ENCODE measurements at regions not wholly inside any gene's neighbourhood (a gene's known extent, or its start where the extent isn't known, plus 50 kb on each side); places are given as distances from the start of the nearest gene placed in this dataset.

DNA sequence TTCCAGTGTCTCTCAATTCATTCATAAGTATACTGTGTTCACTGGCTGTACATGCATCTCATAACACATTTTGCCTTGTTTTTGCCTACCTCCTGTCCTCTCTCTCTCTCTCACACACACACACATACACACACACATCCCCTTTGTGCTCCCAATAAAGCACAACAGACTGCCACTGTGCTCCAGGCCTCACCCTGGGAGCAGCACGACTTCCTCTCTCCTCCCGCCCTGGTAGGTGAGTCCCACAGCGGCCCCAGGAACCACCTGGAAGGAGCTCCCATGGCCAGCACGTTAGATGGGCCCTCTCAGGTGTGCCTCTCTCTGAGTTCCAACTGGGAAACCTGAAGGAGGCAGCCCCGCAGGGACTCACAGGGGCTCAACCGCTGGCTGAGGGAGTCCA is 65.4 kb downstream of the MARCHF4 start:
- DNase-seq (ENCODE audit: extremely low spot score) = peak; percentile 57
- intact Hi-C loops (cut with DNase I) = no loop called here
- no peaks in the 10 kb centered on the region for H3K4me1 ChIP-seq
- WGBS = 49% methylated on average over 6 of the region's 6 CpGs
- TF ChIP-seq POLR2AphosphoS5 (IDR thresholded peaks at IDR 0.05) = no peak
- TF ChIP-seq, protein P1, sequence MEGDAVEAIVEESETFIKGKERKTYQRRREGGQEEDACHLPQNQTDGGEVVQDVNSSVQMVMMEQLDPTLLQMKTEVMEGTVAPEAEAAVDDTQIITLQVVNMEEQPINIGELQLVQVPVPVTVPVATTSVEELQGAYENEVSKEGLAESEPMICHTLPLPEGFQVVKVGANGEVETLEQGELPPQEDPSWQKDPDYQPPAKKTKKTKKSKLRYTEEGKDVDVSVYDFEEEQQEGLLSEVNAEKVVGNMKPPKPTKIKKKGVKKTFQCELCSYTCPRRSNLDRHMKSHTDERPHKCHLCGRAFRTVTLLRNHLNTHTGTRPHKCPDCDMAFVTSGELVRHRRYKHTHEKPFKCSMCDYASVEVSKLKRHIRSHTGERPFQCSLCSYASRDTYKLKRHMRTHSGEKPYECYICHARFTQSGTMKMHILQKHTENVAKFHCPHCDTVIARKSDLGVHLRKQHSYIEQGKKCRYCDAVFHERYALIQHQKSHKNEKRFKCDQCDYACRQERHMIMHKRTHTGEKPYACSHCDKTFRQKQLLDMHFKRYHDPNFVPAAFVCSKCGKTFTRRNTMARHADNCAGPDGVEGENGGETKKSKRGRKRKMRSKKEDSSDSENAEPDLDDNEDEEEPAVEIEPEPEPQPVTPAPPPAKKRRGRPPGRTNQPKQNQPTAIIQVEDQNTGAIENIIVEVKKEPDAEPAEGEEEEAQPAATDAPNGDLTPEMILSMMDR (IDR thresholded peaks at IDR 0.05) = no peak
- no peak for TF ChIP-seq POLR2A (IDR thresholded peaks at IDR 0.05; ENCODE audit: low read depth)
- TF ChIP-seq EP300 (IDR thresholded peaks at IDR 0.05) = no peak
- no peak overlapping the region for H3K4me3 ChIP-seq
- H3K36me3 ChIP-seq = no peaks in the 10 kb centered on the region
- H3K27me3 ChIP-seq = no peaks in the 10 kb centered on the region
- no peak overlapping the region for H3K27ac ChIP-seq (replicated peaks in 1 of 4)
- no peaks in the 10 kb centered on the region for H3K9me3 ChIP-seq

DNA sequence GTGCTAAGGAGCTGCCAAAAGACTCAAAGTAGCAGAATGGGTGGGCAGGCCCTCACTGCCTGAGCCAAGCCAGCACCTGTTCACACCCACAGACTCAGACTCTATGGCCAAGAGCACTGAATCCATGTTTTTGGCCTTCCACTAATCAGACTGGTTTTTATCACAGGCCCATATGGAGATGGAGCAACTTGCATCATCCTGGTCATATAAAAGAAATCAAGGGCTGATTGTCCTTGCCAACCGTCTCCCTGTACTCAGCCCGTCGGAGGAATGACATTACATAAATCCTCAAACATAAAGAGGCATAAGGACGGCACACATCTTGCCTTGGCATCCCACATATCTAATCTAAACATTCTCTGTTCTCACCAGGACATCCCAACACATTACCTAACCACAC is 66.7 kb downstream of the MARCHF4 start:
- H3K4me1 ChIP-seq = no peaks in the 10 kb centered on the region
- no peak overlapping the region for H3K4me3 ChIP-seq
- no peaks in the 10 kb centered on the region for H3K36me3 ChIP-seq
- no peaks in the 10 kb centered on the region for H3K9me3 ChIP-seq
- WGBS = 74% methylated on average over 4 of the region's 4 CpGs
- DNase-seq (ENCODE audit: extremely low spot score) = no peak
- H3K27me3 ChIP-seq = peaks cover 0 to 5% (median 0%) of the 10 kb centered on the region in 4 donors
- H3K27ac ChIP-seq (replicated peaks in 1 of 4) = no peak overlapping the region
- intact Hi-C loops (cut with DNase I) = no loop called here
- TF ChIP-seq POLR2AphosphoS5 (IDR thresholded peaks at IDR 0.05) (no peak), EP300 (IDR thresholded peaks at IDR 0.05) (no peak)
- TF ChIP-seq, protein P1 (IDR thresholded peaks at IDR 0.05) = no peak

DNA sequence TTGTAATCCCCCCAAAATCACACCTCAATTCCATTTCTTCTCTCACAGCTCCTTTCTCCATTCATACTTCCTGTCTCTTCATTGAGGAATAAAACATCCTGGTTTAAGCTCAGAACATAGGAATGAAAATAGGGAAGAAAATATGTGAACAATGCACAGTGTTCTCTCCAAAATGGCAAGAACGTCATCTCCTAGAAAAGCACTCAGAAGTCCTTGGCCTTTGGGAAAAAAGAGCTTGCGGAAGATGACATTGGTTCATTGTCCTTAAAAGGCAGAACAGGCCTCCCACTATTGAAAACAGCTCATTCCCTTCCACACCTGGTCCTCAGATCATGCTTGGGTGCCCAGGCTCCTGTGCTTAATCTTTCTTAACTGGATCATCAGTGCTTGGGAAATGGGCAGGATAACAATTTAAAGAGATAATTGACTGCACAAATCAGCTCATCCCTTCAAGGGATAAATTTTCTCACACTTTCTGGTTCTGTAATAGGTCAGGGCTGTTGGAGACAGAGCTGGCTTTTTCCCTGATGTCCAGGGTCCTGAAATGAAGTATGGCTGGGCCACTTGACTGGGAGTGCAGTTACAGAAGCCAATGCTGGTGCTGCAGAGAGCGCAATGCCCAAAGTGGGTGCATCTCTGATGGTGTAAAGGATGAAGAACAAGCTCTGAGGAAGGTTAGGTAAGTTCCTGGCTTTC is 69.2 kb downstream of the MARCHF4 start:
- Histone ChIP-seq H3K27me3 (peaks cover 0 to 7% (median 0%) of the 10 kb centered on the region in 4 donors), H3K9me3 (no peaks in the 10 kb centered on the region), H3K27ac (replicated peaks in 1 of 4) (no peak overlapping the region), H3K4me3 (no peak overlapping the region), H3K4me1 (no peaks in the 10 kb centered on the region), H3K36me3 (no peaks in the 10 kb centered on the region)
- WGBS = 74% methylated on average over 3 of the region's 3 CpGs
- DNase-seq (ENCODE audit: extremely low spot score) = no peak
- intact Hi-C loops (cut with DNase I) = no loop called here
- no peak for TF ChIP-seq EP300 (IDR thresholded peaks at IDR 0.05)
- no peak for TF ChIP-seq POLR2A (IDR thresholded peaks at IDR 0.05; ENCODE audit: low read depth)
- no peak for TF ChIP-seq POLR2AphosphoS5 (IDR thresholded peaks at IDR 0.05)
- TF ChIP-seq, protein P1 (IDR thresholded peaks at IDR 0.05) = no peak

DNA sequence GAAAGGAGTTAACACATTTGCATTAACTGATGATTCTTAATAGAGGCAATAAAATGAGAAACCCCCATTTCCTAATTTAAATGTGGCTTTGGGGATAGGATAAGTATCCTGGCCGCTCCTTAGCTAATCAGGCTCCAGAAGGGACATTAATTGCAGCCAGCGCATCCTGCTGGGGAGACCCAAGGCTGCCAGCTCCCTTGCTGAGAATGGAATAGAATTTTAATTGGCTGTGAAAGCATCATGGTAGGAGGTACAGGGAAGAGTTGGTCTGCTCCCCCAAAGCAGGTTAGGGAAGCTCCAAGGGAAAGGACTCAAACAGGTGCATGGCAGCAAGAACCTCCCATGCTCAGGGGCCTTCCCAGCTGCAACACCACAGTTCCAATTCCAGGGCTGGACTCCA is 71.4 kb downstream of the MARCHF4 start:
- Histone ChIP-seq H3K36me3 (no peaks in the 10 kb centered on the region), H3K27me3 (peaks cover 0 to 7% (median 0%) of the 10 kb centered on the region in 4 donors), H3K9me3 (no peaks in the 10 kb centered on the region), H3K4me1 (no peaks in the 10 kb centered on the region), H3K27ac (replicated peaks in 1 of 4) (no peak overlapping the region), H3K4me3 (no peak overlapping the region)
- WGBS = 78% methylated on average over 2 of the region's 2 CpGs
- intact Hi-C loops (cut with DNase I) = no loop called here
- DNase-seq (ENCODE audit: extremely low spot score) = no peak
- TF ChIP-seq POLR2A (IDR thresholded peaks at IDR 0.05; ENCODE audit: low read depth) (no peak), EP300 (IDR thresholded peaks at IDR 0.05) (no peak), POLR2AphosphoS5 (IDR thresholded peaks at IDR 0.05) (no peak)
- TF ChIP-seq, protein P1 (IDR thresholded peaks at IDR 0.05) = no peak

DNA sequence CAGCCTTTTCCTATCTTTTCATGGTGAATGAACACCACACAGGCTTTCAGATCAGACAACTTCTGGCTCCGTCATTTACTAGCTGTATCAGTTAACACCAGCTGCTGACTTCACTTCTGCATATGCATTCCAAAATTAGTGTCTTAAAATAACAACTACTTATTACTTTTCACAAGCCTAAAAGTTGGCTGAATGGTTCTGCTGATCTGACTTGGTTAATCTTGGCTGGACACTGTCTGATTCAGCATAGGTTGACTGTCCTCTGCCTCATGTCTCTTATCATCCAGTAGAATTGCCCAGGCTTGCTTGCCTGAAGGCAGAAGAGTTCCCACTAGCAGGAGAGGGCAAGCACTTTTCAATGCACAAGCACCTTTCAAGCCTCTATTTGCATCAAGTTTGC is 72.7 kb downstream of the MARCHF4 start:
- Histone ChIP-seq H3K9me3 (no peaks in the 10 kb centered on the region), H3K27me3 (peaks cover 0 to 7% (median 0%) of the 10 kb centered on the region in 4 donors), H3K36me3 (no peaks in the 10 kb centered on the region), H3K27ac (replicated peaks in 1 of 4) (no peak overlapping the region), H3K4me3 (no peak overlapping the region), H3K4me1 (no peaks in the 10 kb centered on the region)
- TF ChIP-seq EP300 (IDR thresholded peaks at IDR 0.05) (no peak), POLR2A (IDR thresholded peaks at IDR 0.05; ENCODE audit: low read depth) (no peak), POLR2AphosphoS5 (IDR thresholded peaks at IDR 0.05) (no peak)
- TF ChIP-seq, protein P1 (IDR thresholded peaks at IDR 0.05) = no peak
- WGBS = 72% methylated on average over 1 of the region's 1 CpG
- intact Hi-C loops (cut with DNase I) = no loop called here
- no peak for DNase-seq (ENCODE audit: extremely low spot score)
